SK-N-SH treated with all-trans-retinoic acid at 6 μM for 48 hours (cell line): ENCODE measurements at regions not wholly inside any gene's neighbourhood (a gene's known extent, or its start where the extent isn't known, plus 50 kb on each side); places are given as distances from the start of the nearest gene placed in this dataset.
A peak's percentile ranks its signal among the peaks of the same experiment; 100 is the strongest.

Experiments
- BACH2 ChIP-seq: fragments of 250-450 bp; sonication (Bioruptor Pico); IDR thresholded peaks from 2 replicates; pipeline ENCODE4 v1.9.0; 2021; ENCODE audit warnings: mild to moderate bottlenecking, borderline replicate concordance
- CREB5 ChIP-seq: fragments of 250-450 bp; sonication (Bioruptor Pico); IDR thresholded peaks from 2 replicates; pipeline ENCODE4 v1.5.1; 2020; ENCODE audit warnings: low read depth, mild to moderate bottlenecking, moderate library complexity
- CSDC2 ChIP-seq: fragments of 250-450 bp; sonication (Bioruptor Pico); IDR thresholded peaks from 2 replicates; pipeline ENCODE4 v1.5.0; 2020; ENCODE audit warnings: mild to moderate bottlenecking, moderate library complexity
- ISL1 ChIP-seq: fragments of 250-450 bp; sonication (Bioruptor Pico); IDR thresholded peaks from 2 replicates; pipeline ENCODE4 v2.1.2; 2022; ENCODE audit warnings: mild to moderate bottlenecking, moderate library complexity
- OSR1 ChIP-seq: fragments of 250-450 bp; sonication (Bioruptor Pico); IDR thresholded peaks from 2 replicates; pipeline ENCODE4 v1.8.0; 2022; ENCODE audit warnings: moderate library complexity, mild to moderate bottlenecking, inconsistent platforms
- PPARA ChIP-seq: fragments of 250-450 bp; sonication (Bioruptor Pico); IDR thresholded peaks from 2 replicates; pipeline ENCODE4 v1.5.0; 2020; ENCODE audit warnings: mild to moderate bottlenecking, borderline replicate concordance
- SNAI2 ChIP-seq: fragments of 250-450 bp; sonication (Bioruptor Pico); IDR thresholded peaks from 2 replicates; pipeline ENCODE4 v1.5.0; 2020; ENCODE audit warnings: mild to moderate bottlenecking, moderate library complexity
- TSHZ2 ChIP-seq: fragments of 250-450 bp; sonication (Bioruptor Pico); IDR thresholded peaks from 2 replicates; pipeline ENCODE4 v1.5.0; 2020; ENCODE audit warnings: mild to moderate bottlenecking, moderate library complexity
- ZC3H10 ChIP-seq: fragments of 250-450 bp; sonication (Bioruptor Pico); IDR thresholded peaks from 2 replicates; pipeline ENCODE4 v1.5.1; 2021; ENCODE audit warnings: mild to moderate bottlenecking, moderate library complexity
- ZFP3 ChIP-seq: fragments of 250-450 bp; sonication (Bioruptor Pico); IDR thresholded peaks from 2 replicates; pipeline ENCODE4 v1.5.0; 2020; ENCODE audit warnings: mild to moderate bottlenecking, moderate library complexity
- ZFP30 ChIP-seq: fragments of 450-650 bp; formaldehyde crosslinking; IDR thresholded peaks from 2 replicates; pipeline ENCODE4 v1.5.0; 2022; ENCODE audit warnings: mild to moderate bottlenecking, moderate library complexity

GRCh38 chr12:59973515-59973914 is 377.7 kb downstream of the SLC16A7 start:
- TF ChIP-seq ZC3H10 (CRISPR knock-in tag), result peak; percentile 36; the same call in 1 of the 2 replicates
- TF ChIP-seq PPARA (CRISPR knock-in tag), result no peak
- TF ChIP-seq TSHZ2 (CRISPR knock-in tag), result no peak
- TF ChIP-seq OSR1 (CRISPR knock-in tag), result no peak
- TF ChIP-seq CREB5 (CRISPR knock-in tag), result peak; percentile 88
- no peak for TF ChIP-seq ZFP30 (CRISPR knock-in tag)
- TF ChIP-seq BACH2 (CRISPR knock-in tag), result no peak
- TF ChIP-seq CSDC2, result no peak
- TF ChIP-seq ISL1 (CRISPR knock-in tag), result peak; percentile 95
- no peak for TF ChIP-seq SNAI2 (CRISPR knock-in tag)
- TF ChIP-seq ZFP3 (CRISPR knock-in tag), result peak; percentile 37; the same call in 1 of the 2 replicates
